Panc1 (cell line): ENCODE measurements at regions not wholly inside any gene's neighbourhood (a gene's known extent, or its start where the extent isn't known, plus 50 kb on each side); places are given as distances from the start of the nearest gene placed in this dataset.

Source experiments
- ATAC-seq: fragments of 200-7000 bp; cut with Tn5 transposase; 2 replicates; pipeline ENCODE4 v1.9.1; 2020; ENCODE audit warnings: mild to moderate bottlenecking, moderate library complexity
- BruUV-seq: library from RNA; stranded (reverse); fragments of 400-500 nt; replicated peaks from 2 replicates; lab custom pipeline; 2021; lab: Mats Ljungman, UMichigan
- CTCF ChIA-PET: fragments of 300-600 bp; sonication (Branson Sonifier 250); formaldehyde crosslinking; loops from one replicate; lab custom pipeline; 2022; ENCODE audit warnings: antibody characterized with exemption; lab: Charles Lee
- POLR2A ChIA-PET: fragments of 300-600 bp; sonication (Branson Sonifier 250); formaldehyde crosslinking; loops from one replicate; lab custom pipeline; 2022; ENCODE audit warnings: antibody characterized with exemption; lab: Charles Lee
- DNase-seq: peaks from one replicate; pipeline ENCODE4 v3.0.0-alpha.2; 2010; ENCODE audit warnings: low read depth, low spot score
- H3K27ac ChIP-seq: 2 replicates; pipeline ENCODE4 v1.5.1; 2011; ENCODE audit warnings: mild to moderate bottlenecking, low read length, inconsistent platforms
- H3K27me3 ChIP-seq: fragments of 200-500 bp; sonication (Bioruptor generic); 2 replicates; pipeline ENCODE4 v1.6.0; 2014; ENCODE audit warnings: low read length, inconsistent platforms; ENCODE audit not compliant: control insufficient read depth, insufficient read depth
- H3K36me3 ChIP-seq: fragments of 200-500 bp; sonication (Bioruptor generic); 2 replicates; pipeline ENCODE4 v1.5.1; 2014; ENCODE audit warnings: inconsistent platforms, mild to moderate bottlenecking, low read length, moderate library complexity; ENCODE audit not compliant: control insufficient read depth, insufficient read depth
- H3K4me1 ChIP-seq: 2 replicates; pipeline ENCODE4 v1.5.1; 2011; ENCODE audit warnings: inconsistent platforms, mild to moderate bottlenecking, low read length, moderate library complexity; ENCODE audit not compliant: control insufficient read depth, insufficient read depth
- H3K4me3 ChIP-seq, 2 experiments: 2 replicates each; pipeline ENCODE4 v1.5.1; 2011 to 2012; ENCODE audit warnings: low read depth in 2 of 2, low read length in 2 of 2, mild to moderate bottlenecking in 2 of 2, inconsistent platforms in 1 of 2, moderate library complexity in 1 of 2
- H3K9me3 ChIP-seq: fragments of 200-500 bp; sonication (Bioruptor generic); 2 replicates; pipeline ENCODE4 v1.5.1; 2014; ENCODE audit warnings: low read depth, mild to moderate bottlenecking, inconsistent platforms, low read length, moderate library complexity; ENCODE audit not compliant: control insufficient read depth, insufficient read depth
- POLR2AphosphoS5 ChIP-seq: IDR thresholded peaks from 2 replicates; pipeline ENCODE4 v1.6.1; 2012; ENCODE audit warnings: mild to moderate bottlenecking, low read depth, low read length, moderate library complexity
- SIN3A ChIP-seq: IDR thresholded peaks from 2 replicates; pipeline ENCODE4 v1.6.1; 2012; ENCODE audit warnings: low read depth, mild to moderate bottlenecking, low read length, moderate library complexity, borderline replicate concordance; ENCODE audit not compliant: insufficient read depth
- TCF7L2 ChIP-seq: IDR thresholded peaks from 2 replicates; pipeline ENCODE4 v1.6.1; 2011; ENCODE audit warnings: mild to moderate bottlenecking, low read depth, low read length, inconsistent platforms
- in situ Hi-C: cut with HindIII; loops from 2 replicates; pipeline ENCODE4 v1.10.0; 2016; ENCODE audit warnings: low sequenced_read_pairs, low pct_unique_long_range_greater_than_20kb
- intact Hi-C: fragments of 100-400 bp; cut with micrococcal nuclease; formaldehyde crosslinking; loops from one replicate; pipeline ENCODE4 v1.10.0; 2022; ENCODE audit not compliant: unreplicated experiment
- TF ChIP-seq, protein P1 (sequence below): fragments of 450-650 bp; IDR thresholded peaks from 2 replicates; pipeline ENCODE4 v1.5.1; 2017; ENCODE audit warnings: mild to moderate bottlenecking
- TF ChIP-seq, protein P2 (sequence below), 2 experiments: IDR thresholded peaks; 2 replicates each; pipeline ENCODE4 v1.6.1; 2011 to 2012; ENCODE audit warnings: low read depth in 2 of 2, control low read depth in 1 of 2, low read length in 1 of 2, mild to moderate bottlenecking in 1 of 2, moderate library complexity in 1 of 2; ENCODE audit not compliant: insufficient read depth in 1 of 2

DNA sequence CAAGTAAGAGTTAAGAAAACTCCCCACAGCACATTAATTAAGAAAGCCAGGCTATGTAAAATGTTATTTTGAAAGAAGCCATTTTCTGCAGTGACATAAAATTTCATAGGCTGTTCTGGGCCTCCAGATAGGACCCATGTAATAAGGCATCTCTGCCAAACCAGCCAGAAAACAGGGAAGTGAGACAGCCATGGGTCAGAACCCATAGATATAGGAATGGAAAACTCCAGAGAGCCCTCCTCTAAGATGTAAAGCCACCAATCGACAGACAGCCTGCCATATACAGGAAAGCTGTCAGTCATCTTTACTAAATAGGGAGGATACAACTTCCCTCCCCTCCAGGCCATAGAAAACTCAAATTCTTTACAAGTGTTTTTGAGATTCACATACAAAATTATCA lies 493.3 kb downstream of the COG6 start:
- no TSS peak for BruUV-seq

DNA sequence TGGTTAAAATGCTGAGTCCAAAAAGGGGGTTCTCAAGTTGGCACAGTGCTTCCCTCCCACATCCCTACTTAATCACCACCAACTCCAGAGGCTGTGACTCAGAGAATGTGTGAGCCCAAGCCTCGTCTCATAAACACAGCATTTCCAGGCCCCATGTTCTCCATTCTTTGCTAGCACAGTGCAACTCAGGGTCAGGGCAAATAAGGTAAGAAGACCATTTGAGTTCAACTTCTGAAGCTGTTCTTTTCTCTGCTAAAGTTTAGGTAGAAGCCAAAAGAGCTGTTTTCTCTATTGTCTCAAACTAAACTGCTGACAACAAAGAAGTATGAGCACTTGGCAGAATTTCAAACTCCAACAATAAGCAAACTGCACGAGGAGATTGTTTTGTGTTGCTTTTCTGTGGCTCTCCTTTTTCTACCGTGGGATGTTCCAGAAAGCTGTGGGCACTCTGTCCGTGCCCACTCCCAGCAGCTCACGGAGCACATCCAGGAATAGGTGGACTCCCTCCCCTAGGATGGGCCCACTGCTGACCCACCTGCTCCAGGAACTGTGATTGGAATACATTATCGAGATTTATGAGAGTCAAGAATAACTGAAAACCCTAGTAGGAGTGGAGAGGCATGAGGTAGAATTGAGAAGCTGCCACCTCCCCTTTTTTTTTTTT lies 494.3 kb downstream of the COG6 start:
- no peaks in the 10 kb centered on the region for H3K27me3 ChIP-seq
- H3K4me3 ChIP-seq = no peak overlapping the region
- H3K9me3 ChIP-seq = no peaks in the 10 kb centered on the region
- DNase-seq (no peak), ATAC-seq (no peak)
- BruUV-seq = no TSS peak
- H3K4me1 ChIP-seq = no peaks in the 10 kb centered on the region
- H3K36me3 ChIP-seq = no peaks in the 10 kb centered on the region
- TF ChIP-seq, protein P1, sequence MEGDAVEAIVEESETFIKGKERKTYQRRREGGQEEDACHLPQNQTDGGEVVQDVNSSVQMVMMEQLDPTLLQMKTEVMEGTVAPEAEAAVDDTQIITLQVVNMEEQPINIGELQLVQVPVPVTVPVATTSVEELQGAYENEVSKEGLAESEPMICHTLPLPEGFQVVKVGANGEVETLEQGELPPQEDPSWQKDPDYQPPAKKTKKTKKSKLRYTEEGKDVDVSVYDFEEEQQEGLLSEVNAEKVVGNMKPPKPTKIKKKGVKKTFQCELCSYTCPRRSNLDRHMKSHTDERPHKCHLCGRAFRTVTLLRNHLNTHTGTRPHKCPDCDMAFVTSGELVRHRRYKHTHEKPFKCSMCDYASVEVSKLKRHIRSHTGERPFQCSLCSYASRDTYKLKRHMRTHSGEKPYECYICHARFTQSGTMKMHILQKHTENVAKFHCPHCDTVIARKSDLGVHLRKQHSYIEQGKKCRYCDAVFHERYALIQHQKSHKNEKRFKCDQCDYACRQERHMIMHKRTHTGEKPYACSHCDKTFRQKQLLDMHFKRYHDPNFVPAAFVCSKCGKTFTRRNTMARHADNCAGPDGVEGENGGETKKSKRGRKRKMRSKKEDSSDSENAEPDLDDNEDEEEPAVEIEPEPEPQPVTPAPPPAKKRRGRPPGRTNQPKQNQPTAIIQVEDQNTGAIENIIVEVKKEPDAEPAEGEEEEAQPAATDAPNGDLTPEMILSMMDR = no peak
- TF ChIP-seq SIN3A (no peak), TCF7L2 (no peak), POLR2AphosphoS5 (no peak)
- TF ChIP-seq, protein P2, sequence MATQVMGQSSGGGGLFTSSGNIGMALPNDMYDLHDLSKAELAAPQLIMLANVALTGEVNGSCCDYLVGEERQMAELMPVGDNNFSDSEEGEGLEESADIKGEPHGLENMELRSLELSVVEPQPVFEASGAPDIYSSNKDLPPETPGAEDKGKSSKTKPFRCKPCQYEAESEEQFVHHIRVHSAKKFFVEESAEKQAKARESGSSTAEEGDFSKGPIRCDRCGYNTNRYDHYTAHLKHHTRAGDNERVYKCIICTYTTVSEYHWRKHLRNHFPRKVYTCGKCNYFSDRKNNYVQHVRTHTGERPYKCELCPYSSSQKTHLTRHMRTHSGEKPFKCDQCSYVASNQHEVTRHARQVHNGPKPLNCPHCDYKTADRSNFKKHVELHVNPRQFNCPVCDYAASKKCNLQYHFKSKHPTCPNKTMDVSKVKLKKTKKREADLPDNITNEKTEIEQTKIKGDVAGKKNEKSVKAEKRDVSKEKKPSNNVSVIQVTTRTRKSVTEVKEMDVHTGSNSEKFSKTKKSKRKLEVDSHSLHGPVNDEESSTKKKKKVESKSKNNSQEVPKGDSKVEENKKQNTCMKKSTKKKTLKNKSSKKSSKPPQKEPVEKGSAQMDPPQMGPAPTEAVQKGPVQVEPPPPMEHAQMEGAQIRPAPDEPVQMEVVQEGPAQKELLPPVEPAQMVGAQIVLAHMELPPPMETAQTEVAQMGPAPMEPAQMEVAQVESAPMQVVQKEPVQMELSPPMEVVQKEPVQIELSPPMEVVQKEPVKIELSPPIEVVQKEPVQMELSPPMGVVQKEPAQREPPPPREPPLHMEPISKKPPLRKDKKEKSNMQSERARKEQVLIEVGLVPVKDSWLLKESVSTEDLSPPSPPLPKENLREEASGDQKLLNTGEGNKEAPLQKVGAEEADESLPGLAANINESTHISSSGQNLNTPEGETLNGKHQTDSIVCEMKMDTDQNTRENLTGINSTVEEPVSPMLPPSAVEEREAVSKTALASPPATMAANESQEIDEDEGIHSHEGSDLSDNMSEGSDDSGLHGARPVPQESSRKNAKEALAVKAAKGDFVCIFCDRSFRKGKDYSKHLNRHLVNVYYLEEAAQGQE (IDR thresholded peaks at IDR 0.05; ENCODE audit: insufficient read depth in 1 of 2, low read depth in 2 of 2, low read length in 1 of 2) = no peak
- POLR2A ChIA-PET = no interaction called here
- no peak overlapping the region for H3K27ac ChIP-seq
- in situ Hi-C loops (no loop called here), intact Hi-C loops (no loop called here)
- CTCF ChIA-PET = interaction anchor here (0.5 kb wide), 1 partner anchor 465 kb away, joined by 6 read pairs; no protein-coding TSS in a partner anchor

More for the DNA sequence above, 493.3 kb downstream of the COG6 start:
- Histone ChIP-seq H3K9me3 (no peaks in the 10 kb centered on the region), H3K36me3 (no peaks in the 10 kb centered on the region), H3K27me3 (no peaks in the 10 kb centered on the region), H3K4me1 (no peaks in the 10 kb centered on the region), H3K4me3 (no peak overlapping the region), H3K27ac (no peak overlapping the region)
- no peak for ATAC-seq
- ChIA-PET CTCF (no interaction called here), POLR2A (no interaction called here)
- in situ Hi-C loops (no loop called here), intact Hi-C loops (no loop called here)
- TF ChIP-seq, protein P2 (IDR thresholded peaks at IDR 0.05; ENCODE audit: insufficient read depth in 1 of 2, low read depth in 2 of 2, low read length in 1 of 2) = no peak
- TF ChIP-seq POLR2AphosphoS5 (no peak), TCF7L2 (no peak), SIN3A (no peak)
- TF ChIP-seq, protein P1 = no peak
- no peak for DNase-seq
